ENCODE measurements at regions not wholly inside any gene's neighbourhood (a gene's known extent, or its start where the extent isn't known, plus 50 kb on each side); places are given as distances from the start of the nearest gene placed in this dataset.
"Not testable (repeated sequence)": the region's sequence is repeated elsewhere in the genome, so short reads cannot be mapped to it uniquely, and the experiment has no call there.

GRCh38 chr4:8983921-8984320 lies 112.3 kb upstream of the HMX1 start:
- H3K4me1 Mint-ChIP-seq (ENCODE audit: low read depth); H3K9me3 Mint-ChIP-seq; POLR2A ChIA-PET; H3K27ac ChIP-seq (ENCODE audit: low read depth in 1 of 2, low read length in 2 of 2); H3K36me3 Mint-ChIP-seq (ENCODE audit: low read depth); ATAC-seq (ENCODE audit: poor library complexity); H3K27me3 ChIP-seq (ENCODE audit: control insufficient read depth in 1 of 2, insufficient read depth in 2 of 2, low read length in 2 of 2); CTCF ChIA-PET; H3K4me3 Mint-ChIP-seq; H3K27me3 Mint-ChIP-seq; H3K27ac Mint-ChIP-seq; intact Hi-C loops (cut with DNase I, micrococcal nuclease); H3K9me3 ChIP-seq (ENCODE audit: control insufficient read depth in 1 of 2, insufficient read depth in 1 of 2, low read length in 2 of 2); DNase-seq; H3K4me3 ChIP-seq (ENCODE audit: low read length); H3K4me1 ChIP-seq (ENCODE audit: insufficient read depth, low read length); H3K36me3 ChIP-seq (ENCODE audit: insufficient read depth, low read length): not testable (repeated sequence)

- ATAC-seq (ENCODE audit: poor library complexity); H3K4me3 Mint-ChIP-seq; DNase-seq; intact Hi-C loops (cut with DNase I, micrococcal nuclease); CTCF ChIA-PET; H3K27me3 Mint-ChIP-seq; H3K4me1 ChIP-seq (ENCODE audit: insufficient read depth, low read length); H3K4me1 Mint-ChIP-seq (ENCODE audit: low read depth); H3K27me3 ChIP-seq (ENCODE audit: control insufficient read depth in 1 of 2, insufficient read depth in 2 of 2, low read length in 2 of 2); H3K36me3 ChIP-seq (ENCODE audit: insufficient read depth, low read length); H3K9me3 Mint-ChIP-seq; POLR2A ChIA-PET; H3K9me3 ChIP-seq (ENCODE audit: control insufficient read depth in 1 of 2, insufficient read depth in 1 of 2, low read length in 2 of 2); H3K4me3 ChIP-seq (ENCODE audit: low read length); H3K27ac ChIP-seq (ENCODE audit: low read depth in 1 of 2, low read length in 2 of 2); H3K36me3 Mint-ChIP-seq (ENCODE audit: low read depth); H3K27ac Mint-ChIP-seq: not testable (repeated sequence)
Observed at GRCh38 chr4:8976466-8977128, 105.0 kb upstream of the HMX1 start.

- H3K27ac Mint-ChIP-seq; H3K36me3 Mint-ChIP-seq (ENCODE audit: low read depth); POLR2A ChIA-PET; H3K4me1 ChIP-seq (ENCODE audit: insufficient read depth, low read length); H3K4me3 Mint-ChIP-seq; ATAC-seq (ENCODE audit: poor library complexity); H3K27ac ChIP-seq (ENCODE audit: low read depth in 1 of 2, low read length in 2 of 2); intact Hi-C loops (cut with DNase I, micrococcal nuclease); CTCF ChIA-PET; H3K4me1 Mint-ChIP-seq (ENCODE audit: low read depth); H3K27me3 Mint-ChIP-seq; H3K4me3 ChIP-seq (ENCODE audit: low read length); H3K36me3 ChIP-seq (ENCODE audit: insufficient read depth, low read length); H3K27me3 ChIP-seq (ENCODE audit: control insufficient read depth in 1 of 2, insufficient read depth in 2 of 2, low read length in 2 of 2); H3K9me3 Mint-ChIP-seq; H3K9me3 ChIP-seq (ENCODE audit: control insufficient read depth in 1 of 2, insufficient read depth in 1 of 2, low read length in 2 of 2); DNase-seq: not testable (repeated sequence)
Observed at GRCh38 chr4:8972635-8973034, 101.0 kb upstream of the HMX1 start.

GRCh38 chr4:8965896-8966295 lies 94.3 kb upstream of the HMX1 start:
- H3K27me3 ChIP-seq (ENCODE audit: control insufficient read depth in 1 of 2, insufficient read depth in 2 of 2, low read length in 2 of 2); H3K27ac Mint-ChIP-seq; intact Hi-C loops (cut with DNase I, micrococcal nuclease); H3K36me3 Mint-ChIP-seq (ENCODE audit: low read depth); H3K9me3 Mint-ChIP-seq; H3K4me1 Mint-ChIP-seq (ENCODE audit: low read depth); ATAC-seq (ENCODE audit: poor library complexity); DNase-seq; H3K27ac ChIP-seq (ENCODE audit: low read depth in 1 of 2, low read length in 2 of 2); H3K4me3 ChIP-seq (ENCODE audit: low read length); CTCF ChIA-PET; POLR2A ChIA-PET; H3K36me3 ChIP-seq (ENCODE audit: insufficient read depth, low read length); H3K4me3 Mint-ChIP-seq; H3K9me3 ChIP-seq (ENCODE audit: control insufficient read depth in 1 of 2, insufficient read depth in 1 of 2, low read length in 2 of 2); H3K4me1 ChIP-seq (ENCODE audit: insufficient read depth, low read length): not testable (repeated sequence)
- H3K27me3 Mint-ChIP-seq: peaks cover 24% of the 10 kb centered on the region

GRCh38 chr4:8964201-8964788 lies 92.7 kb upstream of the HMX1 start:
- H3K9me3 Mint-ChIP-seq; CTCF ChIA-PET; H3K27ac ChIP-seq (ENCODE audit: low read depth in 1 of 2, low read length in 2 of 2); H3K36me3 Mint-ChIP-seq (ENCODE audit: low read depth); H3K4me3 Mint-ChIP-seq; H3K27me3 ChIP-seq (ENCODE audit: control insufficient read depth in 1 of 2, insufficient read depth in 2 of 2, low read length in 2 of 2); H3K4me3 ChIP-seq (ENCODE audit: low read length); H3K9me3 ChIP-seq (ENCODE audit: control insufficient read depth in 1 of 2, insufficient read depth in 1 of 2, low read length in 2 of 2); ATAC-seq (ENCODE audit: poor library complexity); H3K36me3 ChIP-seq (ENCODE audit: insufficient read depth, low read length); POLR2A ChIA-PET; H3K4me1 ChIP-seq (ENCODE audit: insufficient read depth, low read length); intact Hi-C loops (cut with DNase I, micrococcal nuclease); H3K4me1 Mint-ChIP-seq (ENCODE audit: low read depth); H3K27ac Mint-ChIP-seq: not testable (repeated sequence)
- peaks cover 31% of the 10 kb centered on the region for H3K27me3 Mint-ChIP-seq
- DNase-seq: peak in 1 of 14 experiments; percentile 5

- H3K27ac ChIP-seq (ENCODE audit: low read depth in 1 of 2, low read length in 2 of 2); intact Hi-C loops (cut with DNase I, micrococcal nuclease); H3K4me3 Mint-ChIP-seq; H3K36me3 ChIP-seq (ENCODE audit: insufficient read depth, low read length); H3K9me3 ChIP-seq (ENCODE audit: control insufficient read depth in 1 of 2, insufficient read depth in 1 of 2, low read length in 2 of 2); H3K4me1 ChIP-seq (ENCODE audit: insufficient read depth, low read length); H3K9me3 Mint-ChIP-seq; DNase-seq; H3K27me3 ChIP-seq (ENCODE audit: control insufficient read depth in 1 of 2, insufficient read depth in 2 of 2, low read length in 2 of 2); ATAC-seq (ENCODE audit: poor library complexity); H3K36me3 Mint-ChIP-seq (ENCODE audit: low read depth); H3K27ac Mint-ChIP-seq; H3K4me3 ChIP-seq (ENCODE audit: low read length); POLR2A ChIA-PET; CTCF ChIA-PET; H3K4me1 Mint-ChIP-seq (ENCODE audit: low read depth): not testable (repeated sequence)
- H3K27me3 Mint-ChIP-seq: peaks cover 35% of the 10 kb centered on the region
Observed at GRCh38 chr4:8963533-8963932, 91.9 kb upstream of the HMX1 start.

GRCh38 chr4:8961343-8961742 lies 89.7 kb upstream of the HMX1 start:
- peaks cover 41% of the 10 kb centered on the region for H3K27me3 Mint-ChIP-seq
- H3K36me3 Mint-ChIP-seq (ENCODE audit: low read depth); H3K4me3 Mint-ChIP-seq; H3K27me3 ChIP-seq (ENCODE audit: control insufficient read depth in 1 of 2, insufficient read depth in 2 of 2, low read length in 2 of 2); H3K9me3 ChIP-seq (ENCODE audit: control insufficient read depth in 1 of 2, insufficient read depth in 1 of 2, low read length in 2 of 2); CTCF ChIA-PET; H3K9me3 Mint-ChIP-seq; H3K27ac ChIP-seq (ENCODE audit: low read depth in 1 of 2, low read length in 2 of 2); POLR2A ChIA-PET; H3K4me3 ChIP-seq (ENCODE audit: low read length); ATAC-seq (ENCODE audit: poor library complexity); intact Hi-C loops (cut with DNase I, micrococcal nuclease); H3K4me1 ChIP-seq (ENCODE audit: insufficient read depth, low read length); H3K27ac Mint-ChIP-seq; H3K36me3 ChIP-seq (ENCODE audit: insufficient read depth, low read length); H3K4me1 Mint-ChIP-seq (ENCODE audit: low read depth): not testable (repeated sequence)
- DNase-seq: peak in 12 of 14 experiments; percentile 7 to 43 (median 16)

All from CD4-positive, alpha-beta T cell (primary cell).